ENCODE measurements at regions not wholly inside any gene's neighbourhood (a gene's known extent, or its start where the extent isn't known, plus 50 kb on each side); places are given as distances from the start of the nearest gene placed in this dataset.

GRCh38 chr3:165635791-165636683 is 201.2 kb downstream of the BCHE start:
- no peak overlapping the region for H3K9ac ChIP-seq (ENCODE audit: insufficient read depth in 1 of 2, low read depth in 2 of 2, low read length in 2 of 2)
- H3K9me3 ChIP-seq (replicated peaks; ENCODE audit: control insufficient read depth, insufficient read depth, low read depth, low read length): no peaks in the 10 kb centered on the region
- intact Hi-C loops (cut with micrococcal nuclease): no loop called here
- CTCF ChIA-PET (ENCODE audit: low intra/inter-chr PET ratio): no interaction called here
- no peak overlapping the region for H3K27ac ChIP-seq (ENCODE audit: extremely low read depth, low read depth, low read length)
- POLR2A ChIA-PET: no interaction called here
- in situ Hi-C loops (cut with MboI): no loop called here
- H3K9me1 ChIP-seq (ENCODE audit: control insufficient read depth, insufficient read depth, low read length): no peaks in the 10 kb centered on the region
- no peaks in the 10 kb centered on the region for H3K27me3 ChIP-seq (ENCODE audit: control insufficient read depth in 2 of 2, insufficient read depth in 2 of 2, low read length in 2 of 2)
- no peaks in the 10 kb centered on the region for H3K79me2 ChIP-seq (ENCODE audit: control insufficient read depth, insufficient read depth, low read length)
- FAIRE-seq (no peak), ATAC-seq (no peak), DNase-seq (ENCODE audit: extremely low read depth in 1 of 4, low spot score in 3 of 4) (no peak)
- H3K4me2 ChIP-seq (ENCODE audit: insufficient read depth, low read length): no peak overlapping the region
- no peak overlapping the region for H3K4me3 ChIP-seq
- H3K36me3 ChIP-seq (ENCODE audit: control insufficient read depth, insufficient read depth, low read length): no peaks in the 10 kb centered on the region
- H2AFZ ChIP-seq (ENCODE audit: low read depth, low read length): no peak overlapping the region
- H3K4me1 ChIP-seq (replicated peaks in 1 of 2; ENCODE audit: control insufficient read depth in 2 of 2, insufficient read depth in 2 of 2, low read length in 2 of 2): no peaks in the 10 kb centered on the region
- WGBS (ENCODE audit: insufficient coverage, low coverage, missing lambda C conversion rate): 5% methylated on average over 5 of the region's 5 CpGs
- H4K20me1 ChIP-seq (replicated peaks; ENCODE audit: control insufficient read depth, insufficient read depth, low read length): no peaks in the 10 kb centered on the region
- no TSS peak for BruUV-seq (replicated peaks)
- TF ChIP-seq SMAD4 (CRISPR knock-in tag; conservative IDR thresholded peaks at IDR 0.05) (no peak), L3MBTL2 (IDR thresholded peaks at IDR 0.05) (no peak), TRIM28 (IDR thresholded peaks at IDR 0.05) (no peak), ZNF445 (CRISPR knock-in tag; IDR thresholded peaks at IDR 0.05; ENCODE audit: low read depth) (no peak), STAT5B (CRISPR knock-in tag; IDR thresholded peaks at IDR 0.05) (no peak), NFATC3 (IDR thresholded peaks at IDR 0.05) (no peak), TAF9B (IDR thresholded peaks at IDR 0.05; ENCODE audit: partially characterized antibody) (no peak), CHD2 (IDR thresholded peaks at IDR 0.05; ENCODE audit: low read depth, low read length) (no peak), NCOA4 (IDR thresholded peaks at IDR 0.05; ENCODE audit: partially characterized antibody) (no peak)
- TF ChIP-seq, protein P1, sequence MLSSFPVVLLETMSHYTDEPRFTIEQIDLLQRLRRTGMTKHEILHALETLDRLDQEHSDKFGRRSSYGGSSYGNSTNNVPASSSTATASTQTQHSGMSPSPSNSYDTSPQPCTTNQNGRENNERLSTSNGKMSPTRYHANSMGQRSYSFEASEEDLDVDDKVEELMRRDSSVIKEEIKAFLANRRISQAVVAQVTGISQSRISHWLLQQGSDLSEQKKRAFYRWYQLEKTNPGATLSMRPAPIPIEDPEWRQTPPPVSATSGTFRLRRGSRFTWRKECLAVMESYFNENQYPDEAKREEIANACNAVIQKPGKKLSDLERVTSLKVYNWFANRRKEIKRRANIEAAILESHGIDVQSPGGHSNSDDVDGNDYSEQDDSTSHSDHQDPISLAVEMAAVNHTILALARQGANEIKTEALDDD (IDR thresholded peaks at IDR 0.05): no peak
- TF ChIP-seq, protein P2, sequence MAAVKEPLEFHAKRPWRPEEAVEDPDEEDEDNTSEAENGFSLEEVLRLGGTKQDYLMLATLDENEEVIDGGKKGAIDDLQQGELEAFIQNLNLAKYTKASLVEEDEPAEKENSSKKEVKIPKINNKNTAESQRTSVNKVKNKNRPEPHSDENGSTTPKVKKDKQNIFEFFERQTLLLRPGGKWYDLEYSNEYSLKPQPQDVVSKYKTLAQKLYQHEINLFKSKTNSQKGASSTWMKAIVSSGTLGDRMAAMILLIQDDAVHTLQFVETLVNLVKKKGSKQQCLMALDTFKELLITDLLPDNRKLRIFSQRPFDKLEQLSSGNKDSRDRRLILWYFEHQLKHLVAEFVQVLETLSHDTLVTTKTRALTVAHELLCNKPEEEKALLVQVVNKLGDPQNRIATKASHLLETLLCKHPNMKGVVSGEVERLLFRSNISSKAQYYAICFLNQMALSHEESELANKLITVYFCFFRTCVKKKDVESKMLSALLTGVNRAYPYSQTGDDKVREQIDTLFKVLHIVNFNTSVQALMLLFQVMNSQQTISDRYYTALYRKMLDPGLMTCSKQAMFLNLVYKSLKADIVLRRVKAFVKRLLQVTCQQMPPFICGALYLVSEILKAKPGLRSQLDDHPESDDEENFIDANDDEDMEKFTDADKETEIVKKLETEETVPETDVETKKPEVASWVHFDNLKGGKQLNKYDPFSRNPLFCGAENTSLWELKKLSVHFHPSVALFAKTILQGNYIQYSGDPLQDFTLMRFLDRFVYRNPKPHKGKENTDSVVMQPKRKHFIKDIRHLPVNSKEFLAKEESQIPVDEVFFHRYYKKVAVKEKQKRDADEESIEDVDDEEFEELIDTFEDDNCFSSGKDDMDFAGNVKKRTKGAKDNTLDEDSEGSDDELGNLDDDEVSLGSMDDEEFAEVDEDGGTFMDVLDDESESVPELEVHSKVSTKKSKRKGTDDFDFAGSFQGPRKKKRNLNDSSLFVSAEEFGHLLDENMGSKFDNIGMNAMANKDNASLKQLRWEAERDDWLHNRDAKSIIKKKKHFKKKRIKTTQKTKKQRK (IDR thresholded peaks at IDR 0.05; ENCODE audit: borderline replicate concordance, low read depth, low read length): no peak
- TF ChIP-seq, protein P3, sequence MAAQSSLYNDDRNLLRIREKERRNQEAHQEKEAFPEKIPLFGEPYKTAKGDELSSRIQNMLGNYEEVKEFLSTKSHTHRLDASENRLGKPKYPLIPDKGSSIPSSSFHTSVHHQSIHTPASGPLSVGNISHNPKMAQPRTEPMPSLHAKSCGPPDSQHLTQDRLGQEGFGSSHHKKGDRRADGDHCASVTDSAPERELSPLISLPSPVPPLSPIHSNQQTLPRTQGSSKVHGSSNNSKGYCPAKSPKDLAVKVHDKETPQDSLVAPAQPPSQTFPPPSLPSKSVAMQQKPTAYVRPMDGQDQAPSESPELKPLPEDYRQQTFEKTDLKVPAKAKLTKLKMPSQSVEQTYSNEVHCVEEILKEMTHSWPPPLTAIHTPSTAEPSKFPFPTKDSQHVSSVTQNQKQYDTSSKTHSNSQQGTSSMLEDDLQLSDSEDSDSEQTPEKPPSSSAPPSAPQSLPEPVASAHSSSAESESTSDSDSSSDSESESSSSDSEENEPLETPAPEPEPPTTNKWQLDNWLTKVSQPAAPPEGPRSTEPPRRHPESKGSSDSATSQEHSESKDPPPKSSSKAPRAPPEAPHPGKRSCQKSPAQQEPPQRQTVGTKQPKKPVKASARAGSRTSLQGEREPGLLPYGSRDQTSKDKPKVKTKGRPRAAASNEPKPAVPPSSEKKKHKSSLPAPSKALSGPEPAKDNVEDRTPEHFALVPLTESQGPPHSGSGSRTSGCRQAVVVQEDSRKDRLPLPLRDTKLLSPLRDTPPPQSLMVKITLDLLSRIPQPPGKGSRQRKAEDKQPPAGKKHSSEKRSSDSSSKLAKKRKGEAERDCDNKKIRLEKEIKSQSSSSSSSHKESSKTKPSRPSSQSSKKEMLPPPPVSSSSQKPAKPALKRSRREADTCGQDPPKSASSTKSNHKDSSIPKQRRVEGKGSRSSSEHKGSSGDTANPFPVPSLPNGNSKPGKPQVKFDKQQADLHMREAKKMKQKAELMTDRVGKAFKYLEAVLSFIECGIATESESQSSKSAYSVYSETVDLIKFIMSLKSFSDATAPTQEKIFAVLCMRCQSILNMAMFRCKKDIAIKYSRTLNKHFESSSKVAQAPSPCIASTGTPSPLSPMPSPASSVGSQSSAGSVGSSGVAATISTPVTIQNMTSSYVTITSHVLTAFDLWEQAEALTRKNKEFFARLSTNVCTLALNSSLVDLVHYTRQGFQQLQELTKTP (IDR thresholded peaks at IDR 0.05; ENCODE audit: low read depth in 1 of 2, partially characterized antibody in 2 of 2): no peak
